Gastroesophageal sphincter (tissue), 3 donors: ENCODE measurements at regions not wholly inside any gene's neighbourhood (a gene's known extent, or its start where the extent isn't known, plus 50 kb on each side); places are given as distances from the start of the nearest gene placed in this dataset.

ENCODE experiments used
- CTCF ChIP-seq, 4 experiments: fragments of 200-600 bp in 2 of 4; fragments of 450-650 bp in 2 of 4; sonication (generic) in 1 of 4; IDR thresholded peaks; one replicate each; pipeline ENCODE4 v1.5.1; 2017 to 2019; ENCODE audit warnings: antibody characterized with exemption in 4 of 4, mild to moderate bottlenecking in 2 of 4, moderate library complexity in 2 of 4
- POLR2A ChIP-seq, 2 donors: fragments of 450-650 bp; IDR thresholded peaks; one replicate each; pipeline ENCODE4 v1.6.1; 2017; ENCODE audit warnings: antibody characterized with exemption in 2 of 2, mild to moderate bottlenecking in 2 of 2, moderate library complexity in 1 of 2

GRCh38 chr18:22826726-22827125 is 106.4 kb upstream of the RBBP8 start:
- TF ChIP-seq POLR2A (IDR thresholded peaks at IDR 0.05) (no peak), CTCF (IDR thresholded peaks at IDR 0.05) (no peak)
